Coronary artery (tissue), 2 donors: ENCODE measurements at regions not wholly inside any gene's neighbourhood (a gene's known extent, or its start where the extent isn't known, plus 50 kb on each side); places are given as distances from the start of the nearest gene placed in this dataset.

Experiments
- DNase-seq: peaks from one replicate; pipeline ENCODE4 v3.0.0-alpha.2; 2017; ENCODE audit warnings: low spot score
- H3K27ac ChIP-seq, 2 donors: fragments of 200-600 bp; sonication (generic); one replicate each; pipeline ENCODE4 v1.5.1; 2016 to 2019
- H3K4me3 ChIP-seq: fragments of 200-600 bp; sonication (generic); 2 replicates; pipeline ENCODE4 v1.5.1; 2016; ENCODE audit warnings: mild to moderate bottlenecking, moderate library complexity
- CTCF ChIP-seq: fragments of 200-600 bp; sonication (generic); IDR thresholded peaks from one replicate; pipeline ENCODE4 v1.5.1; 2019; ENCODE audit warnings: antibody characterized with exemption

- Histone ChIP-seq H3K27ac (no peak overlapping the region), H3K4me3 (no peak overlapping the region)
- TF ChIP-seq CTCF: no peak
- peak; percentile 24 for DNase-seq
Measured at GRCh38 chr19:31538879-31539278, 189.6 kb upstream of the TSHZ3 start.

- Histone ChIP-seq H3K27ac (no peak overlapping the region), H3K4me3 (no peak overlapping the region)
- peak; percentile 9 for DNase-seq
- no peak for TF ChIP-seq CTCF
Measured at GRCh38 chr19:31539386-31539785, 190.2 kb upstream of the TSHZ3 start.

GRCh38 chr19:31541396-31541795, 192.2 kb upstream of the TSHZ3 start:
- H3K4me3 ChIP-seq: no peak overlapping the region
- TF ChIP-seq CTCF: no peak
- DNase-seq: peak; percentile 16
- H3K27ac ChIP-seq: no peak overlapping the region

GRCh38 chr19:31543456-31543855, 194.2 kb upstream of the TSHZ3 start:
- Histone ChIP-seq H3K4me3 (no peak overlapping the region), H3K27ac (no peak overlapping the region)
- DNase-seq: peak; percentile 33
- no peak for TF ChIP-seq CTCF

- Histone ChIP-seq H3K4me3 (no peak overlapping the region), H3K27ac (no peak overlapping the region)
- DNase-seq: no peak
- no peak for TF ChIP-seq CTCF
Measured at GRCh38 chr19:31545777-31546176, 196.5 kb upstream of the TSHZ3 start.

- H3K27ac ChIP-seq: no peak overlapping the region
Measured at GRCh38 chr19:31546205-31546960, 197.1 kb upstream of the TSHZ3 start.

More at GRCh38 chr19:31546205-31546960, 197.1 kb upstream of the TSHZ3 start:
- DNase-seq: peak; percentile 19
- TF ChIP-seq CTCF: no peak
- H3K4me3 ChIP-seq: no peak overlapping the region
